ENCODE measurements at regions not wholly inside any gene's neighbourhood (a gene's known extent, or its start where the extent isn't known, plus 50 kb on each side); places are given as distances from the start of the nearest gene placed in this dataset.
"Not testable (repeated sequence)": the region's sequence is repeated elsewhere in the genome, so short reads cannot be mapped to it uniquely, and the experiment has no call there.

DNA sequence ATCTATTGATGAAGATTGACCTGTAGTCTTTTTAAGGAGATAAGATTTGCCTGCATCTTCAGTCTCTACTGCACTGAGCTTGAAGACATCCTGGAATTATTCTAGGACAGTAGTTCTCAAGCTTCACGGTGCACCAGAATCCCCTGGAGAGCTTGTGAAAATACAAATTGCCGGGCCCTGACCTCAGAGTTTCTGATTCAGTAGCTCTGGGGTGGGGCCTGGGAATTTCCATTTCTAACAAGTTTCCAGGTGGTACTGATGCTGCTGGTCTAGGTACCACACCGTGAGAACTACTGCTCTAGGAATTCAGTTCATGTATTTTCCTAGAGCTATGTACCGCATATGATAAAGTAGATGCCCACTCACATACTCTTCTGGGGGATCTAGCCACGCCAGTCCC, 246.1 kb downstream of the HS3ST3B1 start:
- CTCF ChIA-PET = interaction anchor here (0.7 kb wide), 1 partner anchor 12 kb away, joined by 4 read pairs; no protein-coding TSS in a partner anchor
- peaks cover 0 to 3% (median 0%) of the 10 kb centered on the region in 5 experiments for H3K9me3 ChIP-seq (ENCODE audit: control extremely low read depth in 1 of 5, control insufficient read depth in 4 of 5, insufficient read depth in 2 of 5, low read depth in 1 of 5, low read length in 4 of 5)
- H3K36me3 ChIP-seq (ENCODE audit: control insufficient read depth in 4 of 4, insufficient read depth in 4 of 4, low read length in 3 of 4) = no peaks in the 10 kb centered on the region
- 96% methylated on average over 5 of the region's 5 CpGs for WGBS (ENCODE audit: insufficient coverage)
- POLR2A ChIA-PET = no interaction called here
- H3K27ac ChIP-seq (ENCODE audit: insufficient read depth in 1 of 2, low read depth in 1 of 2, low read length in 2 of 2, poor library complexity in 1 of 2, severe bottlenecking in 2 of 2) = no peak overlapping the region
- no peaks in the 10 kb centered on the region for H3K27me3 ChIP-seq (replicated peaks in 2 of 5; ENCODE audit: control insufficient read depth in 4 of 5, insufficient read depth in 5 of 5, low read length in 4 of 5)
- DNase-seq = no peak
- no peak overlapping the region for H3K4me3 ChIP-seq (ENCODE audit: control insufficient read depth in 1 of 7, extremely low read depth in 1 of 7, insufficient read depth in 4 of 7, low read depth in 2 of 7, low read length in 6 of 7)
- H3K4me1 ChIP-seq (ENCODE audit: control extremely low read depth in 1 of 4, control insufficient read depth in 4 of 4, insufficient read depth in 4 of 4, low read length in 3 of 4) = peaks cover 10 to 20% (median 17%) of the 10 kb centered on the region in 4 experiments

DNA sequence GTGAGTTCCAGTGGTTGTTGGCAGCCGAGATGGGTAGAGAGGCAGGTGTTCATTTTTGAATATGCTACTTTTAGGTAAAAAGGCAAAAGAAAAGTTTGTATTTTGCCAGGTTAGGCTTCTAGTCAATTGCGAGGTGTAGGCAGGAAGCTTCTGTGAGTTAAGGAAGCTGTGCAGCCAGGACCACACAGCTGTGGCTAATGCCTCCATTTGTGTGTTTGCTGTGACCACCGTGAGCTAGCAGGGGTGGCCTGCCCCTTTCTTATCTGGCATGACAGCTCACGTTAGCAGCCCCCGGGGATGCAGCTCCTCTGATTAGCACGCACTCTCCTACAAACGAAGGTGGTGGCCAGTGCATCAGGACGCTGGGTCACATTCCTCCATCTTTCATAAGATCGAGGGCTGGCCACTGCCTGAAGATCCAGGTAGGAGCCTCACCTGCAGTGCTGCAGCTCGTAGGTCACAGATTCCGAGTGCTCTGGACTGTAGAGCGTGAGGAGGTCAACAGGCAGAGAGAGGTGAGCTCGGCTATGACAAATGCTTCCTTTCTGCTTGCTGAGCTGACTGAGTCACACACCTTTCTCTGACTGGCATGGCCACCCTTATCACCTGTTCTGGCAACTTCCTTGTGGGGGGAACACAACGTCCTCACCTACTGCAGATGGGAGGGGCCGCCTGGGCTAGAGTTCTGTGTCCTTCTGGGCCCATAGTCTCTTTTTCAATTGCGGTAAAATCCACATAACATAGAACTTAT, 244.4 kb downstream of the HS3ST3B1 start:
- Histone ChIP-seq H3K4me1 (ENCODE audit: control extremely low read depth in 1 of 4, control insufficient read depth in 4 of 4, insufficient read depth in 4 of 4, low read length in 3 of 4) (peaks cover 2 to 9% (median 8%) of the 10 kb centered on the region in 4 experiments), H3K9me3 (ENCODE audit: control extremely low read depth in 1 of 5, control insufficient read depth in 4 of 5, insufficient read depth in 2 of 5, low read depth in 1 of 5, low read length in 4 of 5) (peaks cover 0 to 3% (median 0%) of the 10 kb centered on the region in 5 experiments), H3K27ac (ENCODE audit: insufficient read depth in 1 of 2, low read depth in 1 of 2, low read length in 2 of 2, poor library complexity in 1 of 2, severe bottlenecking in 2 of 2) (no peak overlapping the region), H3K4me3 (ENCODE audit: control insufficient read depth in 1 of 7, extremely low read depth in 1 of 7, insufficient read depth in 4 of 7, low read depth in 2 of 7, low read length in 6 of 7) (peak overlapping the region in 1 of 7 experiments; percentile 51), H3K27me3 (replicated peaks in 2 of 5; ENCODE audit: control insufficient read depth in 4 of 5, insufficient read depth in 5 of 5, low read length in 4 of 5) (no peaks in the 10 kb centered on the region), H3K36me3 (ENCODE audit: control insufficient read depth in 4 of 4, insufficient read depth in 4 of 4, low read length in 3 of 4) (no peaks in the 10 kb centered on the region)
- ChIA-PET POLR2A (interaction anchor here (0.6 kb wide), 1 partner anchor 60 kb away, joined by 4 read pairs; no protein-coding TSS in a partner anchor), CTCF (interaction anchor here (1.0 kb wide), 1 partner anchor 13 kb away, joined by 3 read pairs; no protein-coding TSS in a partner anchor)
- WGBS (ENCODE audit: insufficient coverage) = 34% methylated on average over 13 of the region's 16 CpGs
- peak; percentile 33 to 95 (median 80) for DNase-seq

DNA sequence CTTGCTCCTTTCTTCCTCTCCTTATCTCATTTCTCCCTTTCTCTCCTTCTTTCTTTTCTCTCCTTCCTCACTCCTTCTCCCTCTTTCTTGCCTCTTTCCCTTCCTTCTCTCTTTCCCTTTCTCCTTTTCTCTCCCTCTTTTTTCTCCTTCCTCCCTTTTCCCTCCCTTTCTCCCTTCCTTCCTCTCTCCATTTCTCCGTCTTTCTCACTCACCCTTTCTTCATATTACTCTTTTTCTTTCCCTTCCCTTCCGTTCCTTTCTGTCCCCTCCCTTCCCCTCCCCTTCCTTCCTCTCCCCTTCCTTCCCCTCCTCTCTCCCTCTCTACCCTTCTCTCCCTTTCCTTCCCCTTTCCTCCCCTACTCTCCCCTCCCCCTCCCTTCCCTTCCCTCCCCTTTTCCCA, 240.8 kb downstream of the HS3ST3B1 start:
- ChIA-PET CTCF (no interaction called here), POLR2A (no interaction called here)
- Histone ChIP-seq H3K27ac (ENCODE audit: insufficient read depth in 1 of 2, low read depth in 1 of 2, low read length in 2 of 2, poor library complexity in 1 of 2, severe bottlenecking in 2 of 2) (no peak overlapping the region), H3K27me3 (replicated peaks in 2 of 5; ENCODE audit: control insufficient read depth in 4 of 5, insufficient read depth in 5 of 5, low read length in 4 of 5) (no peaks in the 10 kb centered on the region), H3K4me3 (ENCODE audit: control insufficient read depth in 1 of 7, extremely low read depth in 1 of 7, insufficient read depth in 4 of 7, low read depth in 2 of 7, low read length in 6 of 7) (no peak overlapping the region), H3K9me3 (ENCODE audit: control extremely low read depth in 1 of 5, control insufficient read depth in 4 of 5, insufficient read depth in 2 of 5, low read depth in 1 of 5, low read length in 4 of 5) (peaks cover 0 to 5% (median 2%) of the 10 kb centered on the region in 5 experiments), H3K4me1 (ENCODE audit: control extremely low read depth in 1 of 4, control insufficient read depth in 4 of 4, insufficient read depth in 4 of 4, low read length in 3 of 4) (peaks cover 2 to 9% (median 8%) of the 10 kb centered on the region in 4 experiments), H3K36me3 (ENCODE audit: control insufficient read depth in 4 of 4, insufficient read depth in 4 of 4, low read length in 3 of 4) (no peaks in the 10 kb centered on the region)
- 74% methylated on average over 2 of the region's 2 CpGs for WGBS (ENCODE audit: insufficient coverage)
- DNase-seq = no peak

DNA sequence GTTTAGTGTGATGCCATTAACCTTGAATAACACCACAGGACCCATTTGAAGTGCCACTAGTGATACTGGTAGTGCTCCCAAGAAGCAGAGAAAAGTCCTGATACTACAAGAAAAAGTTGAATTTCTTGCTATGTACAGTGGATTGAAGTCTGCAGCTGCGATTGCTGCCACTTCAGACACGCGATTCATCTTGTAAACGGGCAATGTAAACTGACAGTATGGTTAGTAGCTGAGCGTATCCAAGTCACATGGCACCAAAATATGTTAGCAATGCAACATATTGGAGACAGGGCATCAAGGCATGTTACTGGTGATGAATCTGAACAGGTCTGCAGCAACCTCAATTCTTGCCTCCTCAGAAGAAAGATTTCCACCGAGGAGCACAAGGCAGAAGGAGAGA, 238.9 kb downstream of the HS3ST3B1 start:
- ChIA-PET POLR2A (no interaction called here), CTCF (no interaction called here)
- no peaks in the 10 kb centered on the region for H3K36me3 ChIP-seq (ENCODE audit: control insufficient read depth in 4 of 4, insufficient read depth in 4 of 4, low read length in 3 of 4)
- H3K9me3 ChIP-seq (ENCODE audit: control extremely low read depth in 1 of 5, control insufficient read depth in 4 of 5, insufficient read depth in 2 of 5, low read depth in 1 of 5, low read length in 4 of 5) = peaks cover 0 to 5% (median 2%) of the 10 kb centered on the region in 5 experiments
- H3K4me1 ChIP-seq (ENCODE audit: control extremely low read depth in 1 of 4, control insufficient read depth in 4 of 4, insufficient read depth in 4 of 4, low read length in 3 of 4) = peaks cover 0 to 2% (median under 1%) of the 10 kb centered on the region in 4 experiments
- no peaks in the 10 kb centered on the region for H3K27me3 ChIP-seq (replicated peaks in 2 of 5; ENCODE audit: control insufficient read depth in 4 of 5, insufficient read depth in 5 of 5, low read length in 4 of 5)
- H3K27ac ChIP-seq (ENCODE audit: insufficient read depth in 1 of 2, low read depth in 1 of 2, low read length in 2 of 2, poor library complexity in 1 of 2, severe bottlenecking in 2 of 2) = no peak overlapping the region
- WGBS (ENCODE audit: insufficient coverage) = 100% methylated on average over 6 of the region's 6 CpGs
- H3K4me3 ChIP-seq (ENCODE audit: control insufficient read depth in 1 of 7, extremely low read depth in 1 of 7, insufficient read depth in 4 of 7, low read depth in 2 of 7, low read length in 6 of 7) = no peak overlapping the region
- DNase-seq = no peak

DNA sequence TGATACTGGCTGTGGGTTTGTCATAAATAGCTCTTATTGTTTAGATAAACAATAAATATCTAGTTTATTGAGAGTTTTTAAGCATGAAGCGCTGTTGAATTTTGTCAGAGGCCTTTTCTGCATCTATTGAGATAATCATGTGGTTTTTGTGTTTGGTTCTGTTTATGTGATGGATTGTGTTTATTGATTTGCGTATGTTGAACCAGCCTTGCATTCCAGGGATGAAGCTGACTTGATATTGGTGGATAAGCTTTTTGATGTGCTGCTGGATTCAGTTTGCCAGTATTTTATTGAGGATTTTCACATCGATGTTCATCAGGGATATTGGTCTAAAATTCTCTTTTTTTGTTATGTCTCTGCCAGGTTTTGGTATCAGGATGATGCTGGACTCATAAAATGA, 231.4 kb downstream of the HS3ST3B1 start:
- H3K36me3 ChIP-seq (ENCODE audit: control insufficient read depth in 4 of 4, insufficient read depth in 4 of 4, low read length in 3 of 4); H3K4me1 ChIP-seq (ENCODE audit: control extremely low read depth in 1 of 4, control insufficient read depth in 4 of 4, insufficient read depth in 4 of 4, low read length in 3 of 4); H3K27ac ChIP-seq (ENCODE audit: insufficient read depth in 1 of 2, low read depth in 1 of 2, low read length in 2 of 2, poor library complexity in 1 of 2, severe bottlenecking in 2 of 2); H3K27me3 ChIP-seq (replicated peaks in 2 of 5; ENCODE audit: control insufficient read depth in 4 of 5, insufficient read depth in 5 of 5, low read length in 4 of 5); CTCF ChIA-PET; H3K4me3 ChIP-seq (ENCODE audit: control insufficient read depth in 1 of 7, extremely low read depth in 1 of 7, insufficient read depth in 4 of 7, low read depth in 2 of 7, low read length in 6 of 7); H3K9me3 ChIP-seq (ENCODE audit: control extremely low read depth in 1 of 5, control insufficient read depth in 4 of 5, insufficient read depth in 2 of 5, low read depth in 1 of 5, low read length in 4 of 5); POLR2A ChIA-PET; DNase-seq: not testable (repeated sequence)
- 100% methylated on average over 1 of the region's 3 CpGs for WGBS (ENCODE audit: insufficient coverage)

DNA sequence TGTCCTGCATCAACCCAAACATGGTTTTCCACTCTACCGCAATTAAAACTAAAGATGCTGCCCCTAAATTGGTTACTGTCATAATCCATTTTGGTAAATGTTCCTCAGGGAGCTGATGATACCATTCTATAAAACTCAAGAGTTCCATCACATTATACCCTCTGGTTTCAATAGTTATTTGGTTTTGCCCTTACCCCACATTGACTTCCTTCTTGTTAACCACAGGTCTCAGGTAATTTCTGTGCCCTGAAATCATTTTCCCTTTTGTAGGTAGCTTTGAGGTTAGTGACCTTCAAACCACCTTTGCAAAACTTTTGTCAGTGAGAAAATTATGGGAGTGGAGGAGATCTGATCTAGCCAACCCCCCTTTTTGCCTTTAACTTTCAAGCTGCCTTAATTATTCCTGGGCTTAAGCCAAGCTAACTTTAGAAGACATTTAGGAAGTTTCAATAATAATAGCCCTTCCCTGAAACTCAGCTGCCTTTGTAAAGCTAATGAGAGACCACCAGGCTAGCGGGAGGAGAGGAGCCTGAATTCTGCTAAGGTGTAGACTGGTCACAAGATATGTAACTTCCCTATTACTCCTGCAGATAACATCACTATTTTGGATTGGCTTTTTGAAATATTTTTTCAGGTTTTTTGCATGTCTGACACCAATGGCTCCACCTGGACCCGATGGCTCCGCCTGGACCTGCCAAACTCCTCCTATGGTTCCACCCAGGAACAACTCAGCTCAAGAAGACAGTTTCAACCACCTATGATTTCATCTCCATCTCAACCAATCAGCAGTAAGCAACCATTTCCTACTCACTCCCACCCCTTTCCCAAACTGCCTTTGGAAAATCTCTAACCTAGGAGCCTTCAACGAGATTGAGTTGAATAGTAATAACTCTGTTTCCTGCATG, 224.9 kb downstream of the HS3ST3B1 start:
- Histone ChIP-seq H3K36me3 (ENCODE audit: control insufficient read depth in 4 of 4, insufficient read depth in 4 of 4, low read length in 3 of 4) (no peaks in the 10 kb centered on the region), H3K4me1 (ENCODE audit: control extremely low read depth in 1 of 4, control insufficient read depth in 4 of 4, insufficient read depth in 4 of 4, low read length in 3 of 4) (peaks cover 0 to 2% (median 0%) of the 10 kb centered on the region in 4 experiments), H3K27ac (ENCODE audit: insufficient read depth in 1 of 2, low read depth in 1 of 2, low read length in 2 of 2, poor library complexity in 1 of 2, severe bottlenecking in 2 of 2) (no peak overlapping the region), H3K27me3 (replicated peaks in 2 of 5; ENCODE audit: control insufficient read depth in 4 of 5, insufficient read depth in 5 of 5, low read length in 4 of 5) (no peaks in the 10 kb centered on the region), H3K4me3 (ENCODE audit: control insufficient read depth in 1 of 7, extremely low read depth in 1 of 7, insufficient read depth in 4 of 7, low read depth in 2 of 7, low read length in 6 of 7) (no peak overlapping the region), H3K9me3 (ENCODE audit: control extremely low read depth in 1 of 5, control insufficient read depth in 4 of 5, insufficient read depth in 2 of 5, low read depth in 1 of 5, low read length in 4 of 5) (peaks cover 0 to 2% (median 0%) of the 10 kb centered on the region in 5 experiments)
- peak in 1 of 3 donors; percentile 34 for DNase-seq
- WGBS (ENCODE audit: insufficient coverage) = 100% methylated on average over 2 of the region's 5 CpGs
- POLR2A ChIA-PET = no interaction called here
- CTCF ChIA-PET = interaction anchor here (0.6 kb wide), 1 partner anchor 1111 kb away, joined by 3 read pairs; no protein-coding TSS in a partner anchor
